ENCODE measurements at regions not wholly inside any gene's neighbourhood (a gene's known extent, or its start where the extent isn't known, plus 50 kb on each side); places are given as distances from the start of the nearest gene placed in this dataset.
"Not testable (repeated sequence)": the region's sequence is repeated elsewhere in the genome, so short reads cannot be mapped to it uniquely, and the experiment has no call there.

- TF ChIP-seq CTCF (IDR thresholded peaks at IDR 0.05; ENCODE audit: insufficient read depth, low read depth, low read length): no peak
- no peak overlapping the region for H3K4me3 ChIP-seq (ENCODE audit: low read depth, low read length)
- DNase-seq (ENCODE audit: low read depth): no peak
Measured at GRCh38 chr3:541062-541801, 344.7 kb downstream of the CHL1 start.

DNA sequence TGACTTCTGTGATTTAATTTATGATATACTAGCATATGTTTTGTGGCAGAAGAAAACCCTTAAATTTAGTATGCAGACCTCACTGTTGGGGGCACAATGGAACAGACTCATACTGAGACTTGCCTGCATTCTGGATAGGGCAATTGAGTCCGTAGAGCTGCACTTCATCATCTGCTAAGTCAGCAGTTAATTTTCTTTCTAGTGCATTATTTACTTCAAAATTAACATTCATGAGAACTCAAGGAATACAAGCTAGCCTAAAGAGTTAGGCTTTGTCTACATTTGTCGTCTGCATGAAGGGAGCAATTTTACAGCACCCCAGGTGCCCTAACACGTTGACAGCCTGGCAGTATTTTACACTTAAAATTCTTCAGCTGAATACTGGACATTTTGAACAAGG lies 345.5 kb downstream of the CHL1 start:
- no peak for DNase-seq (ENCODE audit: low read depth)
- no peak for TF ChIP-seq CTCF (IDR thresholded peaks at IDR 0.05; ENCODE audit: insufficient read depth, low read depth, low read length)
- H3K4me3 ChIP-seq (ENCODE audit: low read depth, low read length): no peak overlapping the region

DNA sequence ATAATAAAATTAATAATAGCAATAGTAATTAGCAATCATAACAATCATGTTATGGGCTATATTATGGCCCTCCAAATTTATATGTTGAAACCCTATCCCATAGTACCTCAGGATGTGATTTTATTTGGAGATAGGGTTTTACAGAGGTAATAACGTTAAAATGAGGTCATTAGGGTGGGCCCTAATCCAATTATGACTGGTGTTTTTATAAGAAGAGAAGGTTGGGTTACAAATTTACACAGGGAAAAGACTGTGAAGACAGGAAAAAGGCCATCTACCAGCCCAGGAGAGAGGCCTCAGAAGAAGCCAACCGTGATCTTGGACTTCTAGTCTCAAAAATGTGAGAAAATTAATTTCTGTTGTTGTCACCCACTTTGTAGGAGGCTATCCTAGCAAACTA lies 353.1 kb downstream of the CHL1 start:
- no peak for TF ChIP-seq CTCF (IDR thresholded peaks at IDR 0.05; ENCODE audit: insufficient read depth, low read depth, low read length)
- no peak for DNase-seq (ENCODE audit: low read depth)
- no peak overlapping the region for H3K4me3 ChIP-seq (ENCODE audit: low read depth, low read length)

- TF ChIP-seq CTCF (IDR thresholded peaks at IDR 0.05; ENCODE audit: insufficient read depth, low read depth, low read length): no peak
- no peak overlapping the region for H3K4me3 ChIP-seq (ENCODE audit: low read depth, low read length)
- no peak for DNase-seq (ENCODE audit: low read depth)
Measured at GRCh38 chr3:550471-550870, 353.9 kb downstream of the CHL1 start.

GRCh38 chr3:557972-558371 lies 361.4 kb downstream of the CHL1 start:
- no peak for TF ChIP-seq CTCF (IDR thresholded peaks at IDR 0.05; ENCODE audit: insufficient read depth, low read depth, low read length)
- DNase-seq (ENCODE audit: low read depth): no peak
- no peak overlapping the region for H3K4me3 ChIP-seq (ENCODE audit: low read depth, low read length)

DNA sequence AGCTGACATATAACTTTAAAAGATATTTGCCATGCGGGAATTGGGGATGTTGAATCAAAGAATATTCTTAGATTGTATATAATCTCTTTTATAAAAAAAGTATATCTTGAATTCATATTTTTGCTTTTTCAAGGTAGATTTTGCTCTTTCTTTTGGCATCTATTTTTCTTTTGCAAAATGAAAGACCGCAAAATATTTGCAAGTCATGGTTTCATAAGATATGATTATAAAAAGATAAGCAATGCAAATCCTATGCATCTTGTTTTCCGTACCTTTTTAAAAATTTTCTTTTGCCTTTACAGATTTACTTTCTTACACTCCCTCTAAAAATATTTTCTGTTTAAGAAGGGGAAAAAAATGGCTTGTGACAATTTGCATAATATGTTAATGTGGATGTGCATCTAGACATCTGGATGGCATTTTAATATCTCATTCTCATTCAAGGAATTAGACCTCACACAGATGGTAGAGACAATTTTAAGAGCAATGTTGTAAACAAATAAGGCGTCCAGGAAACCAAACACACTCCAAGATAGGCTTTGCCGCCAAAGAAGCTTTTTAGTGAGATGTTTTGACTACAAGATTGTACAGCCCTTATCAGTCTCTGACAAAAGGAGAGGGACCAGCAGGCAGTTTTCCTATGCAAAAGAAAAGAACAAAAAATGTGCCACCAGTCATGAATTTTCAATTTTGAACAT lies 371.1 kb downstream of the CHL1 start:
- H3K4me3 ChIP-seq (ENCODE audit: low read depth, low read length): no peak overlapping the region
- TF ChIP-seq CTCF (IDR thresholded peaks at IDR 0.05; ENCODE audit: insufficient read depth, low read depth, low read length): no peak
- DNase-seq (ENCODE audit: low read depth): no peak

DNA sequence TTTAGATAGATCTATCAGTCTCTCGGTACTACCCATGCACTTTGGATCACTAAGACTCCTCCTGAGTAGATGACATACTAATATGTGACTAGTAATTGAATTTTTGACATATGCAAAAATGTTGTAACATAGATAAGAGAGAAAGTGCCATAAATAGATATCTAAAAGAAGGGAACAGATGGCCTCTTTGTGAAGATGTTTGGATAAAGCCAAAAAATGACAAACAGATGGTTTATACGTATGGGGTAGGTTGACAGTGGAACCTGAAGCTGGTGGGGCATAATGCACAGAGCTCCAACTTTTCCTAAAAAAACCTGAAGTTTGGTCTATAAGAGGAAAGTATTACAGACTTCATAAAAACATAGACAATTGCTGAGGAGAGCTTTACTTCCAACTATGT lies 383.0 kb downstream of the CHL1 start:
- not testable (repeated sequence) for DNase-seq (ENCODE audit: low read depth); H3K4me3 ChIP-seq (ENCODE audit: low read depth, low read length)

DNA sequence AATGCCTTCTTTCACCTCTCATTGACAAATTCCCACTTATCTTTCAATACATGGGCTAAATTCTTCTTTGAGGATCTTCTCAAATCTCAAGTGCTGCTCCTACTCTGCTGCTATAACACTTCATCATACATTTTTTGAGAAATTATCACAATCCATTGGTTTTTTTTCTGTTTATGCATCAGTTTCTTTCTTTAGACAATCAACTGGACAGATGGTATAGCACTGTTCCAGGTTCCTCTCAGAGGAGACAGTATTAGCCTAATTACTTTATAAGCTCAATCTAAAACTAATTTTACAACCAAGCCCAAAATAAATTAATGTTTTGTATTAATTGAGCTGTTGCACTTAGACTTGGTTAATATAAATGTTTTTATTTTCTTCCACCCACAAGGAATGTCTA lies 392.5 kb downstream of the CHL1 start:
- H3K4me3 ChIP-seq (ENCODE audit: low read depth, low read length); DNase-seq (ENCODE audit: low read depth): not testable (repeated sequence)

GRCh38 chr3:597304-597703 lies 400.7 kb downstream of the CHL1 start:
- not testable (repeated sequence) for DNase-seq (ENCODE audit: low read depth); H3K4me3 ChIP-seq (ENCODE audit: low read depth, low read length)

- DNase-seq (ENCODE audit: low read depth); H3K4me3 ChIP-seq (ENCODE audit: low read depth, low read length): not testable (repeated sequence)
Measured at GRCh38 chr3:597746-598145, 401.2 kb downstream of the CHL1 start.

DNA sequence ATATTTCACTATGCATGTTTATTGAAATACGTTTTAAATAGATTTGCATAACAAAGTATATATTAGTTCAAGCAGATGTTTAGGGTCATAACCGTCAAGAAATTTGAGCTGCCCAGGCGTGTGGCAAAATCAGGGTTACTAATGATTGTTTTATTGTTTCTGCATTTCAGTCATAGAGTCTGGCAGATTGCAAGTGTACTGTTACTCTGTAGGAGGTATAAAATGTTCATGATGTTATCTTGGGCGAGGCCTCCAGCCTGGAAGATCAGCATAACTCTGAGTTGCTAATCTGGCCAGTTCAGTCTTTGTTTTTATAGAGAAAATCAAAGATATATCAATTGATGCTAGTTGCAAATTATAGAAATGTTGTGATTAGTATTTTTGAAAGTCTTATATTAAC lies 410.9 kb downstream of the CHL1 start:
- H3K4me3 ChIP-seq (ENCODE audit: low read depth, low read length); DNase-seq (ENCODE audit: low read depth): not testable (repeated sequence)
